Sigmoid colon (tissue), 3 donors: ENCODE measurements at regions not wholly inside any gene's neighbourhood (a gene's known extent, or its start where the extent isn't known, plus 50 kb on each side); places are given as distances from the start of the nearest gene placed in this dataset.

ENCODE experiments used
- CTCF ChIP-seq, 4 experiments: fragments of 450-650 bp in 3 of 4; fragments of 200-600 bp in 1 of 4; IDR thresholded peaks; one replicate each; pipeline ENCODE4 v1.5.1; 2016 to 2019; ENCODE audit warnings: antibody characterized with exemption in 4 of 4, mild to moderate bottlenecking in 3 of 4, moderate library complexity in 2 of 4
- POLR2A ChIP-seq, 2 donors: fragments of 450-650 bp; IDR thresholded peaks; one replicate each; pipeline ENCODE4 v1.6.1; 2016; ENCODE audit warnings: antibody characterized with exemption in 2 of 2, mild to moderate bottlenecking in 2 of 2, moderate library complexity in 2 of 2

- TF ChIP-seq CTCF (IDR thresholded peaks at IDR 0.05) (no peak), POLR2A (IDR thresholded peaks at IDR 0.05) (no peak)
These were observed 379.8 kb downstream of the NDFIP2 start for GRCh38 chr13:79860791-79861190.
